Thoracic aorta (tissue), 2 donors: ENCODE measurements at regions not wholly inside any gene's neighbourhood (a gene's known extent, or its start where the extent isn't known, plus 50 kb on each side); places are given as distances from the start of the nearest gene placed in this dataset.

Experiments used
- ATAC-seq: fragments of 150-250 bp; one replicate; pipeline ENCODE4 v1.8.0; 2017; ENCODE audit warnings: low read depth; ENCODE audit not compliant: insufficient number of reproducible peaks, low FRiP score
- DNase-seq: peaks from one replicate; pipeline ENCODE4 v3.0.0-alpha.2; 2020; ENCODE audit warnings: low spot score
- H3K27ac ChIP-seq, 2 donors: fragments of 200-600 bp; sonication (generic); 1 replicate in 1 of 2; 2 replicates in 1 of 2; pipeline ENCODE4 v1.5.1; 2016; ENCODE audit warnings: mild to moderate bottlenecking in 2 of 2, moderate library complexity in 2 of 2
- H3K27me3 ChIP-seq: fragments of 200-600 bp; sonication (generic); replicated peaks from 2 replicates; pipeline ENCODE4 v1.6.0; 2016; ENCODE audit warnings: mild to moderate bottlenecking; ENCODE audit not compliant: insufficient read depth
- H3K36me3 ChIP-seq: fragments of 200-600 bp; sonication (generic); one replicate; pipeline ENCODE4 v1.5.1; 2016
- H3K4me1 ChIP-seq, 2 donors: fragments of 200-600 bp; sonication (generic); 1 replicate in 1 of 2; 2 replicates in 1 of 2; pipeline versions ENCODE4 v1.5.1 to v1.6.0; 2016; ENCODE audit warnings: low read depth in 2 of 2, mild to moderate bottlenecking in 1 of 2; ENCODE audit not compliant: control insufficient read depth in 1 of 2
- H3K4me3 ChIP-seq: fragments of 200-600 bp; sonication (generic); 2 replicates; pipeline ENCODE4 v1.5.1; 2016; ENCODE audit warnings: mild to moderate bottlenecking
- H3K9me3 ChIP-seq: fragments of 200-600 bp; sonication (generic); 2 replicates; pipeline ENCODE4 v1.5.1; 2016
- CTCF ChIP-seq: fragments of 200-600 bp; sonication (generic); IDR thresholded peaks from one replicate; pipeline ENCODE4 v1.5.1; 2019; ENCODE audit warnings: antibody characterized with exemption

GRCh38 chr4:52259978-52260377 is 208.9 kb downstream of the SPATA18 start:
- Histone ChIP-seq H3K36me3 (no peaks in the 10 kb centered on the region), H3K27me3 (no peaks in the 10 kb centered on the region), H3K4me1 (peaks cover 0 to 23% of the 10 kb centered on the region in 2 donors), H3K4me3 (no peak overlapping the region), H3K27ac (no peak overlapping the region), H3K9me3 (no peaks in the 10 kb centered on the region)
- ATAC-seq = no peak
- no peak for DNase-seq
- no peak for TF ChIP-seq CTCF

GRCh38 chr4:52260514-52261210 is 209.6 kb downstream of the SPATA18 start:
- DNase-seq = no peak
- ATAC-seq = no peak
- H3K9me3 ChIP-seq = no peaks in the 10 kb centered on the region
- no peaks in the 10 kb centered on the region for H3K27me3 ChIP-seq
- H3K4me1 ChIP-seq = peaks cover under 1 to 30% of the 10 kb centered on the region in 2 donors
- no peaks in the 10 kb centered on the region for H3K36me3 ChIP-seq
- no peak for TF ChIP-seq CTCF
- peak overlapping the region; percentile 21 to 54 for H3K27ac ChIP-seq
- no peak overlapping the region for H3K4me3 ChIP-seq

- Histone ChIP-seq H3K27me3 (no peaks in the 10 kb centered on the region), H3K4me3 (no peak overlapping the region), H3K4me1 (peaks cover 10 to 44% of the 10 kb centered on the region in 2 donors), H3K27ac (peak overlapping the region; percentile 16 to 57), H3K36me3 (no peaks in the 10 kb centered on the region), H3K9me3 (no peaks in the 10 kb centered on the region)
- ATAC-seq = no peak
- no peak for TF ChIP-seq CTCF
- DNase-seq = peak; percentile 4
Observed at GRCh38 chr4:52263607-52264006, 212.5 kb downstream of the SPATA18 start.

GRCh38 chr4:52265781-52266525 is 214.8 kb downstream of the SPATA18 start:
- H3K27ac ChIP-seq = peak overlapping the region in 1 of 2 donors; percentile 52
- no peak for TF ChIP-seq CTCF
- ATAC-seq = no peak

DNA sequence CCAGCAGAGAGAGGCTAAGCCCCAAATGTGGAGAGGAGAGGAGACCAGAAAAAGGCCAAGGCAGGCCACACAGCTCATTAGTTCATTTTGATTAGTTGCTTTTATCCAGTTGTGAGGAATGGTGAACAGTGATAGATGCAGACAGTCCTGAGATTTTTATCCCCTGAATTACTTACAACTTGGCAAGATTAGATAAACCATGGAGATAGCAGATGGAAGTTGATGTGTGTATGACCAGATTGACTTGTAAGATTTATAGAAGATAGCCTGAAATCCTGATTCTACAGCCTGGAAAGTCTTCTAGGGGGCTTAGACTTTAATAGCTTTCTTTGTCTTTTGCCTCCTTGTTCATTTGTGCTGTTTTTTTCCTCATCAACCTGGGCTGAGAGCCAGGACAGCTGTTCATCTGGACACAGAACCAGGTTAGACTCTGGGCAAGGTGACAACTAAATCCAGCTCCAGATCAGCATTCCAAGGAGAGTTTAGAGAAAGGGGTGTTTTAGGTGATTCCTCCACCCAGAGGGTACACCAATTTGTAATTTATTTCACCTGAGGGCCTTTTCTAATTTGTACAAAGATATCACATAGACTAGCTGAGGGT is 215.5 kb downstream of the SPATA18 start:
- Histone ChIP-seq H3K36me3 (no peaks in the 10 kb centered on the region), H3K27ac (no peak overlapping the region), H3K9me3 (no peaks in the 10 kb centered on the region), H3K4me1 (peaks cover 10 to 33% of the 10 kb centered on the region in 2 donors), H3K27me3 (no peaks in the 10 kb centered on the region), H3K4me3 (no peak overlapping the region)
- DNase-seq (no peak), ATAC-seq (no peak)
- no peak for TF ChIP-seq CTCF

More at GRCh38 chr4:52265781-52266525, 214.8 kb downstream of the SPATA18 start:
- Histone ChIP-seq H3K4me3 (no peak overlapping the region), H3K9me3 (no peaks in the 10 kb centered on the region), H3K4me1 (peaks cover 10 to 35% of the 10 kb centered on the region in 2 donors), H3K27me3 (no peaks in the 10 kb centered on the region), H3K36me3 (no peaks in the 10 kb centered on the region)
- DNase-seq = no peak
